Chondrocyte (in vitro differentiated cells): ENCODE measurements at regions not wholly inside any gene's neighbourhood (a gene's known extent, or its start where the extent isn't known, plus 50 kb on each side); places are given as distances from the start of the nearest gene placed in this dataset.

Source experiments
- DNase-seq: peaks from one replicate; pipeline ENCODE4 v3.0.0; 2021; ENCODE audit warnings: mixed read lengths, low spot score
- H3K27ac Mint-ChIP-seq: one replicate; pipeline ENCODE4 v1.8.0; 2021; ENCODE audit warnings: mild to moderate bottlenecking, moderate library complexity, mixed read lengths; ENCODE audit not compliant: unreplicated experiment
- H3K27me3 Mint-ChIP-seq: 2 replicates; pipeline ENCODE4 v1.8.0; 2021; ENCODE audit warnings: low read depth, mixed read lengths
- H3K36me3 Mint-ChIP-seq: 2 replicates; pipeline ENCODE4 v1.8.0; 2021; ENCODE audit warnings: low read depth, mixed read lengths
- H3K4me1 Mint-ChIP-seq: 2 replicates; pipeline ENCODE4 v1.8.0; 2021; ENCODE audit warnings: low read depth, mild to moderate bottlenecking, mixed read lengths
- H3K4me3 Mint-ChIP-seq: one replicate; pipeline ENCODE4 v1.8.0; 2021; ENCODE audit warnings: mild to moderate bottlenecking, moderate library complexity, mixed read lengths; ENCODE audit not compliant: unreplicated experiment
- H3K9me3 Mint-ChIP-seq: 2 replicates; pipeline ENCODE4 v1.8.0; 2021; ENCODE audit warnings: low read depth, mixed read lengths
- CTCF ChIP-seq: fragments of 200-600 bp; sonication (generic); IDR thresholded peaks from 2 replicates; pipeline ENCODE4 v1.5.0; 2021; ENCODE audit warnings: antibody characterized with exemption, mild to moderate bottlenecking, moderate library complexity

GRCh38 chr12:118633071-118633470 is 256.7 kb downstream of the SUDS3 start:
- no peak for DNase-seq
- Mint-ChIP-seq H3K36me3 (no peaks in the 10 kb centered on the region), H3K4me3 (no peak overlapping the region), H3K4me1 (no peaks in the 10 kb centered on the region), H3K27me3 (no peaks in the 10 kb centered on the region), H3K9me3 (no peaks in the 10 kb centered on the region), H3K27ac (no peak overlapping the region)
- no peak for TF ChIP-seq CTCF

GRCh38 chr12:118635276-118635675 is 258.9 kb downstream of the SUDS3 start:
- Mint-ChIP-seq H3K27ac (no peak overlapping the region), H3K36me3 (no peaks in the 10 kb centered on the region), H3K27me3 (no peaks in the 10 kb centered on the region), H3K4me1 (no peaks in the 10 kb centered on the region), H3K9me3 (no peaks in the 10 kb centered on the region), H3K4me3 (no peak overlapping the region)
- no peak for TF ChIP-seq CTCF
- DNase-seq, result no peak

- no peak for TF ChIP-seq CTCF
- Mint-ChIP-seq H3K27ac (no peak overlapping the region), H3K36me3 (no peaks in the 10 kb centered on the region), H3K27me3 (no peaks in the 10 kb centered on the region), H3K4me3 (no peak overlapping the region), H3K4me1 (no peaks in the 10 kb centered on the region), H3K9me3 (peaks cover 5% of the 10 kb centered on the region)
- DNase-seq, result no peak
Observed at GRCh38 chr12:118637767-118638370, 261.5 kb downstream of the SUDS3 start.

GRCh38 chr12:118641249-118641648 is 264.9 kb downstream of the SUDS3 start:
- no peak overlapping the region for H3K4me3 Mint-ChIP-seq
- no peak for DNase-seq
- no peak overlapping the region for H3K27ac Mint-ChIP-seq
- no peaks in the 10 kb centered on the region for H3K36me3 Mint-ChIP-seq
- H3K4me1 Mint-ChIP-seq, result no peaks in the 10 kb centered on the region
- peaks cover 7% of the 10 kb centered on the region for H3K9me3 Mint-ChIP-seq
- H3K27me3 Mint-ChIP-seq, result no peaks in the 10 kb centered on the region
- no peak for TF ChIP-seq CTCF

GRCh38 chr12:118645219-118645618 is 268.9 kb downstream of the SUDS3 start:
- Mint-ChIP-seq H3K27me3 (no peaks in the 10 kb centered on the region), H3K36me3 (no peaks in the 10 kb centered on the region), H3K9me3 (peaks cover 13% of the 10 kb centered on the region), H3K27ac (no peak overlapping the region), H3K4me3 (no peak overlapping the region), H3K4me1 (no peaks in the 10 kb centered on the region)
- no peak for TF ChIP-seq CTCF
- DNase-seq, result no peak
